Kidney (tissue), 13 donors: ENCODE measurements at regions not wholly inside any gene's neighbourhood (a gene's known extent, or its start where the extent isn't known, plus 50 kb on each side); places are given as distances from the start of the nearest gene placed in this dataset.

Source experiments
- DNase-seq, 5 donors: peaks; one replicate each; pipeline ENCODE4 v3.0.0-alpha.2; 2013 to 2020
- FAIRE-seq: peaks from 2 replicates; lab custom pipeline; 2012; peaks lifted over from hg19 to GRCh38; lab: Jason Lieb, UNC
- H3K27ac ChIP-seq, 2 donors: one replicate each; pipeline ENCODE4 v1.7.0; 2013; ENCODE audit warnings: low read depth in 2 of 2, low read length in 2 of 2, inconsistent platforms in 1 of 2
- H3K27me3 ChIP-seq: one replicate; pipeline ENCODE4 v1.7.1; 2013; ENCODE audit warnings: low read length, inconsistent platforms; ENCODE audit not compliant: control insufficient read depth, insufficient read depth
- H3K36me3 ChIP-seq, 3 donors: one replicate each; pipeline versions ENCODE4 v1.7.0 to v1.7.1; 2013; ENCODE audit warnings: low read length in 3 of 3, control low read depth in 1 of 3, inconsistent platforms in 1 of 3; ENCODE audit not compliant: insufficient read depth in 3 of 3, control insufficient read depth in 2 of 3
- H3K4me1 ChIP-seq, 3 donors: one replicate each; pipeline versions ENCODE4 v1.7.0 to v1.7.1; 2013; ENCODE audit warnings: low read length in 3 of 3, inconsistent platforms in 1 of 3, low read depth in 1 of 3; ENCODE audit not compliant: control insufficient read depth in 2 of 3, insufficient read depth in 2 of 3
- H3K4me3 ChIP-seq, 3 donors: one replicate each; pipeline versions ENCODE4 v1.7.0 to v1.8.1; 2013; ENCODE audit warnings: low read length in 3 of 3, control low read depth in 1 of 3, inconsistent platforms in 1 of 3
- H3K9ac ChIP-seq, 3 donors: one replicate each; pipeline versions ENCODE4 v1.7.0 to v1.7.1; 2013; ENCODE audit warnings: low read length in 3 of 3, control low read depth in 1 of 3, inconsistent platforms in 1 of 3
- H3K9me3 ChIP-seq, 3 donors: one replicate each; pipeline versions ENCODE4 v1.7.0 to v1.7.1; 2013; ENCODE audit warnings: low read length in 3 of 3, control low read depth in 1 of 3, inconsistent platforms in 1 of 3; ENCODE audit not compliant: control insufficient read depth in 2 of 3, insufficient read depth in 1 of 3
- intact Hi-C: fragments of 100-400 bp; cut with DNase I; formaldehyde crosslinking; loops from one replicate; pipeline ENCODE4 v1.11.1; 2022
- TF ChIP-seq, protein P1 (sequence below): IDR thresholded peaks from 3 replicates; pipeline ENCODE4 v1.5.1; 2012; ENCODE audit warnings: mild to moderate bottlenecking, moderate library complexity, borderline replicate concordance; ENCODE audit not compliant: insufficient read depth; ENCODE audit errors: extremely low read depth
- donor health status: control.
- donor health status: control.
- donor health status: control.
- donor health status: control.
- donor health status: control.
- donor health status: DM: yes; HTN: yes; CAD: no.
- donor health status: Normal renal cell carcinoma (clear cell type).

GRCh38 chr10:129045599-129045998 lies 421.4 kb upstream of the MGMT start:
- Histone ChIP-seq H3K9me3 (no peaks in the 10 kb centered on the region), H3K27ac (no peak overlapping the region), H3K9ac (no peak overlapping the region), H3K36me3 (no peaks in the 10 kb centered on the region), H3K4me3 (peak overlapping the region in 2 of 3 donors; percentile 14 to 42), H3K4me1 (peaks cover 0 to 4% (median 0%) of the 10 kb centered on the region in 3 donors), H3K27me3 (peaks cover 2% of the 10 kb centered on the region)
- TF ChIP-seq, protein P1, sequence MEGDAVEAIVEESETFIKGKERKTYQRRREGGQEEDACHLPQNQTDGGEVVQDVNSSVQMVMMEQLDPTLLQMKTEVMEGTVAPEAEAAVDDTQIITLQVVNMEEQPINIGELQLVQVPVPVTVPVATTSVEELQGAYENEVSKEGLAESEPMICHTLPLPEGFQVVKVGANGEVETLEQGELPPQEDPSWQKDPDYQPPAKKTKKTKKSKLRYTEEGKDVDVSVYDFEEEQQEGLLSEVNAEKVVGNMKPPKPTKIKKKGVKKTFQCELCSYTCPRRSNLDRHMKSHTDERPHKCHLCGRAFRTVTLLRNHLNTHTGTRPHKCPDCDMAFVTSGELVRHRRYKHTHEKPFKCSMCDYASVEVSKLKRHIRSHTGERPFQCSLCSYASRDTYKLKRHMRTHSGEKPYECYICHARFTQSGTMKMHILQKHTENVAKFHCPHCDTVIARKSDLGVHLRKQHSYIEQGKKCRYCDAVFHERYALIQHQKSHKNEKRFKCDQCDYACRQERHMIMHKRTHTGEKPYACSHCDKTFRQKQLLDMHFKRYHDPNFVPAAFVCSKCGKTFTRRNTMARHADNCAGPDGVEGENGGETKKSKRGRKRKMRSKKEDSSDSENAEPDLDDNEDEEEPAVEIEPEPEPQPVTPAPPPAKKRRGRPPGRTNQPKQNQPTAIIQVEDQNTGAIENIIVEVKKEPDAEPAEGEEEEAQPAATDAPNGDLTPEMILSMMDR: no peak
- FAIRE-seq (no peak), DNase-seq (no peak)
- intact Hi-C loops: no loop called here

DNA sequence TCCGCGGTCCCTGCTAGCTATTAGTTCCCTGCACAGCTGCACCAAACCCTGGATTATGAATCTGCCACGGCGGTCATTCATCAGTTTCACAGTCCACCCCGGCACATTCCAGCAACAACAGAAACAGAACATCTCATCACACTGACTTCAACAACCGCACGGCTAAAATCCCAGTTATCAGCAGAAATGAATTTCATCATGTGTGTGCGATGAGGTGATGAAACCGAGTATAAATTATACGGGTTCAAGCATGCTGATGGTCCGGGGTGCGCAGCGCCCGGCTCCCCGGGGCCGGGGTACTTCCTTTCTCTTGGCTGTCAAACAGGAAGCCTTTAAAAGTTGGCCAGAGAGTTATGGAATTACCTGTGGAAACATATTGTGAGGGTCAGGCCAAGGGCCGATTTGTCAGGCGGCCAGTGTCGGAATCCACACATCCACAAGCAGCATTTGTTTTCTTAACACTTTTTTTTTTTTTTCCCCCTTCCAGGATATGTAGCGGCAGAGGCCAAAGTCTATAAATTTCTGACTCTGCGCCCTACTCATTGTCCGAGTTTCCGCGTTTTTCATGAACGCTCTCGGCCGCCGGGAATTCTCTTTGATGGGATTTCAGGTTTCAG lies 420.9 kb upstream of the MGMT start:
- peak overlapping the region in 2 of 3 donors; percentile 14 to 42 for H3K4me3 ChIP-seq
- H3K9ac ChIP-seq: no peak overlapping the region
- DNase-seq (peak in 3 of 5 donors; percentile 74 to 82 (median 82)), FAIRE-seq (no peak)
- peaks cover 0 to 4% (median 0%) of the 10 kb centered on the region in 3 donors for H3K4me1 ChIP-seq
- no peaks in the 10 kb centered on the region for H3K9me3 ChIP-seq
- peaks cover 2% of the 10 kb centered on the region for H3K27me3 ChIP-seq
- TF ChIP-seq, protein P1: no peak
- intact Hi-C loops: no loop called here
- no peaks in the 10 kb centered on the region for H3K36me3 ChIP-seq
- H3K27ac ChIP-seq: no peak overlapping the region

GRCh38 chr10:129046962-129047361 lies 420.1 kb upstream of the MGMT start:
- no peak for DNase-seq
- no peaks in the 10 kb centered on the region for H3K36me3 ChIP-seq
- TF ChIP-seq, protein P1: no peak
- no peak overlapping the region for H3K27ac ChIP-seq
- H3K9me3 ChIP-seq: no peaks in the 10 kb centered on the region
- no peak overlapping the region for H3K4me3 ChIP-seq
- no peak overlapping the region for H3K9ac ChIP-seq
- H3K27me3 ChIP-seq: peaks cover 2% of the 10 kb centered on the region
- FAIRE-seq: no peak
- H3K4me1 ChIP-seq: peaks cover 0 to 4% (median 0%) of the 10 kb centered on the region in 3 donors
- intact Hi-C loops: no loop called here
